WTC11 (cell line): ENCODE measurements at regions not wholly inside any gene's neighbourhood (a gene's known extent, or its start where the extent isn't known, plus 50 kb on each side); places are given as distances from the start of the nearest gene placed in this dataset.

Experiments
- ATAC-seq: fragments of 200-7000 bp; cut with Tn5 transposase; 2 replicates; pipeline ENCODE4 v1.10.0; 2021; ENCODE audit warnings: mild to moderate bottlenecking, moderate library complexity
- CTCF ChIA-PET: fragments of 300-600 bp; sonication (Branson Sonifier 250); formaldehyde crosslinking; loops from one replicate; lab custom pipeline; 2021; ENCODE audit warnings: antibody characterized with exemption; lab: Charles Lee
- POLR2A ChIA-PET: fragments of 350-600 bp; sonication (Branson Sonifier 250); formaldehyde crosslinking; loops from one replicate; lab custom pipeline; 2021; ENCODE audit warnings: antibody characterized with exemption; lab: Charles Lee
- DNase-seq: peaks from one replicate; pipeline ENCODE4 v3.0.0; 2021; ENCODE audit warnings: low spot score
- H3K27ac Mint-ChIP-seq: 2 replicates; pipeline ENCODE4 v1.8.0; 2021; ENCODE audit warnings: mixed read lengths
- H3K27me3 Mint-ChIP-seq: 2 replicates; pipeline ENCODE4 v1.8.0; 2021; ENCODE audit warnings: low read depth, mild to moderate bottlenecking, moderate library complexity, mixed read lengths
- H3K36me3 Mint-ChIP-seq: 2 replicates; pipeline ENCODE4 v1.8.0; 2021; ENCODE audit warnings: mixed read lengths
- H3K4me1 Mint-ChIP-seq: 2 replicates; pipeline ENCODE4 v1.8.0; 2022; ENCODE audit warnings: mixed read lengths
- H3K4me3 Mint-ChIP-seq: 2 replicates; pipeline ENCODE4 v1.8.0; 2021; ENCODE audit warnings: mild to moderate bottlenecking, moderate library complexity, mixed read lengths
- H3K9me3 Mint-ChIP-seq: 2 replicates; pipeline ENCODE4 v1.8.0; 2021; ENCODE audit warnings: mixed read lengths
- ATF1 ChIP-seq: sonication (generic); formaldehyde crosslinking; IDR thresholded peaks from 2 replicates; pipeline ENCODE4 v1.8.1; 2023; ENCODE audit warnings: mild to moderate bottlenecking, moderate library complexity, missing genetic modification reagents
- FOXJ3 ChIP-seq: sonication (generic); formaldehyde crosslinking; IDR thresholded peaks from 2 replicates; pipeline ENCODE4 v1.9.0; 2021; ENCODE audit warnings: missing genetic modification reagents, mild to moderate bottlenecking, borderline replicate concordance
- JUN ChIP-seq: sonication (generic); formaldehyde crosslinking; IDR thresholded peaks from 2 replicates; pipeline ENCODE4 v1.8.0; 2023; ENCODE audit warnings: mild to moderate bottlenecking, missing genetic modification reagents
- KAT7 ChIP-seq: sonication (generic); formaldehyde crosslinking; IDR thresholded peaks from 2 replicates; pipeline ENCODE4 v1.8.1; 2023; ENCODE audit warnings: missing genetic modification reagents, mild to moderate bottlenecking, borderline replicate concordance
- NFATC4 ChIP-seq: fragments of 250-450 bp; sonication (Bioruptor Pico); IDR thresholded peaks from 2 replicates; pipeline ENCODE4 v1.9.0; 2021; ENCODE audit warnings: mild to moderate bottlenecking
- TCF7 ChIP-seq: sonication (generic); formaldehyde crosslinking; IDR thresholded peaks from 2 replicates; pipeline ENCODE4 v1.8.0; 2022; ENCODE audit warnings: mild to moderate bottlenecking, low read depth, missing genetic modification reagents, moderate library complexity
- ZNF138 ChIP-seq: sonication (generic); formaldehyde crosslinking; conservative IDR thresholded peaks from 2 replicates; pipeline ENCODE4 v1.8.1; 2022; ENCODE audit warnings: mild to moderate bottlenecking, moderate library complexity, missing genetic modification reagents
- ZNF219 ChIP-seq: sonication (generic); formaldehyde crosslinking; IDR thresholded peaks from 2 replicates; pipeline ENCODE4 v1.8.0; 2023; ENCODE audit warnings: missing genetic modification reagents, mild to moderate bottlenecking, borderline replicate concordance
- ZNF232 ChIP-seq: sonication (generic); formaldehyde crosslinking; IDR thresholded peaks from 2 replicates; pipeline ENCODE4 v1.8.0; 2022; ENCODE audit warnings: mild to moderate bottlenecking, missing genetic modification reagents
- ZNF396 ChIP-seq: fragments of 250-450 bp; sonication (Bioruptor Pico); IDR thresholded peaks from 2 replicates; pipeline ENCODE4 v1.8.0; 2021; ENCODE audit warnings: mild to moderate bottlenecking, moderate library complexity, borderline replicate concordance
- TF ChIP-seq, protein P1 (sequence below): fragments of 250-450 bp; sonication (Bioruptor Pico); IDR thresholded peaks from 2 replicates; pipeline ENCODE4 v1.9.0; 2021; ENCODE audit warnings: mild to moderate bottlenecking, borderline replicate concordance
- TF ChIP-seq, protein P2 (sequence below): sonication (generic); formaldehyde crosslinking; conservative IDR thresholded peaks from 2 replicates; pipeline ENCODE4 v1.8.1; 2022; ENCODE audit warnings: mild to moderate bottlenecking, missing genetic modification reagents
- TF ChIP-seq, protein P3 (sequence below): sonication (generic); formaldehyde crosslinking; IDR thresholded peaks from 2 replicates; pipeline ENCODE4 v1.8.1; 2022; ENCODE audit warnings: low read depth, mild to moderate bottlenecking, moderate library complexity, missing genetic modification reagents, borderline replicate concordance
- TF ChIP-seq, protein P4 (sequence below): sonication (generic); formaldehyde crosslinking; IDR thresholded peaks from 2 replicates; pipeline ENCODE4 v1.8.1; 2023; ENCODE audit warnings: mild to moderate bottlenecking, missing genetic modification reagents, moderate library complexity
- TF ChIP-seq, protein P5 (sequence below): sonication (generic); formaldehyde crosslinking; IDR thresholded peaks from 2 replicates; pipeline ENCODE4 v1.8.1; 2023; ENCODE audit warnings: mild to moderate bottlenecking, missing genetic modification reagents

DNA sequence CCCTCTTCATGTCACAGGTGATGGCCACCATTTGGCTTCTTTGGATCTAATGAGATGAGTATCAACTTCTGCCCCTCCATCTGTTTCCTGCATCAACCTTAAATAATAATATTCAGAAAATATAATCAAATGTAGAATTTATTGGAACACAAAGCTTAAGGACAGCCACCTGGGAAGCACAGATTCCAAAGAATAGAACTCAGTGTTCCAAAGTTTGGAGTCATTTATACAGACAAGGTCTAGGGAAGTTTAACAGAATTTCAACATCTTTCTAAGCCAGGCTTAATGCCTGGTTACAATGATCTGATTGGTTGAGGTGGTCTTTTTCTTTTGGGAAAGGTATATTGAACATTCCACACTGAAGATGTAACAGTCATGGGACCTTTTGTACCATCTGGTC is 218.0 kb upstream of the PIEZO2 start:
- ATAC-seq (no peak), DNase-seq (no peak)
- Mint-ChIP-seq H3K4me3 (no peak overlapping the region), H3K27ac (no peak overlapping the region), H3K4me1 (peaks cover 3% of the 10 kb centered on the region; the same call in 1 of the 2 replicates), H3K27me3 (no peaks in the 10 kb centered on the region; the same call in 1 of the 2 replicates), H3K36me3 (no peaks in the 10 kb centered on the region), H3K9me3 (peaks cover 5% of the 10 kb centered on the region)
- TF ChIP-seq ZNF138 (CRISPR knock-in tag) (no peak), KAT7 (CRISPR knock-in tag) (no peak), JUN (CRISPR knock-in tag) (no peak), ZNF219 (CRISPR knock-in tag) (no peak), ZNF396 (no peak), ZNF232 (CRISPR knock-in tag) (no peak), ATF1 (no peak), FOXJ3 (CRISPR knock-in tag) (no peak), NFATC4 (CRISPR knock-in tag) (no peak)
- TF ChIP-seq, protein P1, sequence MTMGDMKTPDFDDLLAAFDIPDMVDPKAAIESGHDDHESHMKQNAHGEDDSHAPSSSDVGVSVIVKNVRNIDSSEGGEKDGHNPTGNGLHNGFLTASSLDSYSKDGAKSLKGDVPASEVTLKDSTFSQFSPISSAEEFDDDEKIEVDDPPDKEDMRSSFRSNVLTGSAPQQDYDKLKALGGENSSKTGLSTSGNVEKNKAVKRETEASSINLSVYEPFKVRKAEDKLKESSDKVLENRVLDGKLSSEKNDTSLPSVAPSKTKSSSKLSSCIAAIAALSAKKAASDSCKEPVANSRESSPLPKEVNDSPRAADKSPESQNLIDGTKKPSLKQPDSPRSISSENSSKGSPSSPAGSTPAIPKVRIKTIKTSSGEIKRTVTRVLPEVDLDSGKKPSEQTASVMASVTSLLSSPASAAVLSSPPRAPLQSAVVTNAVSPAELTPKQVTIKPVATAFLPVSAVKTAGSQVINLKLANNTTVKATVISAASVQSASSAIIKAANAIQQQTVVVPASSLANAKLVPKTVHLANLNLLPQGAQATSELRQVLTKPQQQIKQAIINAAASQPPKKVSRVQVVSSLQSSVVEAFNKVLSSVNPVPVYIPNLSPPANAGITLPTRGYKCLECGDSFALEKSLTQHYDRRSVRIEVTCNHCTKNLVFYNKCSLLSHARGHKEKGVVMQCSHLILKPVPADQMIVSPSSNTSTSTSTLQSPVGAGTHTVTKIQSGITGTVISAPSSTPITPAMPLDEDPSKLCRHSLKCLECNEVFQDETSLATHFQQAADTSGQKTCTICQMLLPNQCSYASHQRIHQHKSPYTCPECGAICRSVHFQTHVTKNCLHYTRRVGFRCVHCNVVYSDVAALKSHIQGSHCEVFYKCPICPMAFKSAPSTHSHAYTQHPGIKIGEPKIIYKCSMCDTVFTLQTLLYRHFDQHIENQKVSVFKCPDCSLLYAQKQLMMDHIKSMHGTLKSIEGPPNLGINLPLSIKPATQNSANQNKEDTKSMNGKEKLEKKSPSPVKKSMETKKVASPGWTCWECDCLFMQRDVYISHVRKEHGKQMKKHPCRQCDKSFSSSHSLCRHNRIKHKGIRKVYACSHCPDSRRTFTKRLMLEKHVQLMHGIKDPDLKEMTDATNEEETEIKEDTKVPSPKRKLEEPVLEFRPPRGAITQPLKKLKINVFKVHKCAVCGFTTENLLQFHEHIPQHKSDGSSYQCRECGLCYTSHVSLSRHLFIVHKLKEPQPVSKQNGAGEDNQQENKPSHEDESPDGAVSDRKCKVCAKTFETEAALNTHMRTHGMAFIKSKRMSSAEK (CRISPR knock-in tag) = no peak
- TF ChIP-seq, protein P2, sequence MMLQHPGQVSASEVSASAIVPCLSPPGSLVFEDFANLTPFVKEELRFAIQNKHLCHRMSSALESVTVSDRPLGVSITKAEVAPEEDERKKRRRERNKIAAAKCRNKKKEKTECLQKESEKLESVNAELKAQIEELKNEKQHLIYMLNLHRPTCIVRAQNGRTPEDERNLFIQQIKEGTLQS (CRISPR knock-in tag) = no peak
- TF ChIP-seq, protein P3, sequence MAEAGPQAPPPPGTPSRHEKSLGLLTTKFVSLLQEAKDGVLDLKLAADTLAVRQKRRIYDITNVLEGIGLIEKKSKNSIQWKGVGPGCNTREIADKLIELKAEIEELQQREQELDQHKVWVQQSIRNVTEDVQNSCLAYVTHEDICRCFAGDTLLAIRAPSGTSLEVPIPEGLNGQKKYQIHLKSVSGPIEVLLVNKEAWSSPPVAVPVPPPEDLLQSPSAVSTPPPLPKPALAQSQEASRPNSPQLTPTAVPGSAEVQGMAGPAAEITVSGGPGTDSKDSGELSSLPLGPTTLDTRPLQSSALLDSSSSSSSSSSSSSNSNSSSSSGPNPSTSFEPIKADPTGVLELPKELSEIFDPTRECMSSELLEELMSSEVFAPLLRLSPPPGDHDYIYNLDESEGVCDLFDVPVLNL = no peak
- ChIA-PET CTCF (no interaction called here), POLR2A (no interaction called here)

DNA sequence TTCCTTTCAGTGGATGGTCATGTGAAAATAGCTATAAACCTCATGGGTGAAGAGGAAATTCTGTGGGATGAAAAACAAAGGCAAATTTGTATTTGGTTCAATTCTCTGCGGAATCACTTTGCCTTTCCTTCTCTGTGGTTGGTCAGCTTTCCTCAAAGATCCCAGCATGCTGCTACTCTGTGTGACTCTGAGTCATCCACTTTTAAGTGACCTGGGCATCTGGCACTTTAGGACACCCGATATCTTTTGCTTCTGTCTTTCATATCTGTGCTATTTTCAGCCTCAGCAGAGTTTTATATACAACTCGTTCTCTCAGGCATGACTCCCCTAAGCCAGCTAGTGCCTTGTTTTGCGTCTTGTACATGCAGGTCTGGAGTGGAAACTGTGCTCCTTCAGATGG is 217.0 kb upstream of the PIEZO2 start:
- POLR2A ChIA-PET = no interaction called here
- Mint-ChIP-seq H3K4me1 (peaks cover 3% of the 10 kb centered on the region; the same call in 1 of the 2 replicates), H3K4me3 (no peak overlapping the region), H3K27me3 (no peaks in the 10 kb centered on the region; the same call in 1 of the 2 replicates), H3K36me3 (no peaks in the 10 kb centered on the region), H3K27ac (no peak overlapping the region), H3K9me3 (peaks cover 5% of the 10 kb centered on the region)
- ATAC-seq = no peak
- no peak for TF ChIP-seq TCF7
- no peak for TF ChIP-seq ZNF219 (CRISPR knock-in tag)
- TF ChIP-seq, protein P4, sequence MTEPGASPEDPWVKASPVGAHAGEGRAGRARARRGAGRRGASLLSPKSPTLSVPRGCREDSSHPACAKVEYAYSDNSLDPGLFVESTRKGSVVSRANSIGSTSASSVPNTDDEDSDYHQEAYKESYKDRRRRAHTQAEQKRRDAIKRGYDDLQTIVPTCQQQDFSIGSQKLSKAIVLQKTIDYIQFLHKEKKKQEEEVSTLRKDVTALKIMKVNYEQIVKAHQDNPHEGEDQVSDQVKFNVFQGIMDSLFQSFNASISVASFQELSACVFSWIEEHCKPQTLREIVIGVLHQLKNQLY (CRISPR knock-in tag) = no peak
- TF ChIP-seq, protein P5, sequence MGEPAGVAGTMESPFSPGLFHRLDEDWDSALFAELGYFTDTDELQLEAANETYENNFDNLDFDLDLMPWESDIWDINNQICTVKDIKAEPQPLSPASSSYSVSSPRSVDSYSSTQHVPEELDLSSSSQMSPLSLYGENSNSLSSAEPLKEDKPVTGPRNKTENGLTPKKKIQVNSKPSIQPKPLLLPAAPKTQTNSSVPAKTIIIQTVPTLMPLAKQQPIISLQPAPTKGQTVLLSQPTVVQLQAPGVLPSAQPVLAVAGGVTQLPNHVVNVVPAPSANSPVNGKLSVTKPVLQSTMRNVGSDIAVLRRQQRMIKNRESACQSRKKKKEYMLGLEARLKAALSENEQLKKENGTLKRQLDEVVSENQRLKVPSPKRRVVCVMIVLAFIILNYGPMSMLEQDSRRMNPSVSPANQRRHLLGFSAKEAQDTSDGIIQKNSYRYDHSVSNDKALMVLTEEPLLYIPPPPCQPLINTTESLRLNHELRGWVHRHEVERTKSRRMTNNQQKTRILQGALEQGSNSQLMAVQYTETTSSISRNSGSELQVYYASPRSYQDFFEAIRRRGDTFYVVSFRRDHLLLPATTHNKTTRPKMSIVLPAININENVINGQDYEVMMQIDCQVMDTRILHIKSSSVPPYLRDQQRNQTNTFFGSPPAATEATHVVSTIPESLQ (CRISPR knock-in tag) = no peak
- no peak for DNase-seq
- CTCF ChIA-PET = interaction anchor here (0.6 kb wide), 1 partner anchor 76 kb away, joined by 3 read pairs; no protein-coding TSS in a partner anchor
